ENCODE measurements at regions not wholly inside any gene's neighbourhood (a gene's known extent, or its start where the extent isn't known, plus 50 kb on each side); places are given as distances from the start of the nearest gene placed in this dataset.
A peak's percentile ranks its signal among the peaks of the same experiment; 100 is the strongest.
"Not testable (repeated sequence)": the region's sequence is repeated elsewhere in the genome, so short reads cannot be mapped to it uniquely, and the experiment has no call there.

- no peak for ATAC-seq
Observed at GRCh38 chr14:97155320-97155719, 358.1 kb downstream of the VRK1 start.

- no peak for ATAC-seq
Observed at GRCh38 chr14:97155814-97156213, 358.6 kb downstream of the VRK1 start.

GRCh38 chr14:97156705-97157104 lies 359.5 kb downstream of the VRK1 start:
- ATAC-seq = no peak

- ATAC-seq = no peak
Observed at GRCh38 chr14:97158102-97158501, 360.9 kb downstream of the VRK1 start.

- no peak for ATAC-seq
Observed at GRCh38 chr14:97159124-97159523, 361.9 kb downstream of the VRK1 start.

GRCh38 chr14:97162621-97163020 lies 365.4 kb downstream of the VRK1 start:
- ATAC-seq = no peak

- no peak for ATAC-seq
Observed at GRCh38 chr14:97164021-97164420, 366.8 kb downstream of the VRK1 start.

- ATAC-seq = peak; percentile 47
Observed at GRCh38 chr14:97166497-97166896, 369.3 kb downstream of the VRK1 start.

GRCh38 chr14:97167577-97167976 lies 370.4 kb downstream of the VRK1 start:
- ATAC-seq = not testable (repeated sequence)

- ATAC-seq = no peak
Observed at GRCh38 chr14:97172644-97173043, 375.5 kb downstream of the VRK1 start.

GRCh38 chr14:97177016-97177415 lies 379.8 kb downstream of the VRK1 start:
- ATAC-seq = peak; percentile 64

GRCh38 chr14:97177635-97178034 lies 380.5 kb downstream of the VRK1 start:
- ATAC-seq = no peak

GRCh38 chr14:97178781-97179180 lies 381.6 kb downstream of the VRK1 start:
- no peak for ATAC-seq

GRCh38 chr14:97179573-97179972 lies 382.4 kb downstream of the VRK1 start:
- no peak for ATAC-seq

GRCh38 chr14:97180304-97181200 lies 383.4 kb downstream of the VRK1 start:
- ATAC-seq = peak; percentile 78

- ATAC-seq = no peak
Observed at GRCh38 chr14:97185186-97185585, 388.0 kb downstream of the VRK1 start.

- no peak for ATAC-seq
Observed at GRCh38 chr14:97187916-97188315, 390.7 kb downstream of the VRK1 start.

GRCh38 chr14:97196336-97196735 lies 399.2 kb downstream of the VRK1 start:
- no peak for ATAC-seq

- ATAC-seq = no peak
Observed at GRCh38 chr14:97198813-97199212, 401.6 kb downstream of the VRK1 start.

GRCh38 chr14:97200245-97200644 lies 403.1 kb downstream of the VRK1 start:
- ATAC-seq = no peak

- no peak for ATAC-seq
Observed at GRCh38 chr14:97206916-97207315, 409.7 kb downstream of the VRK1 start.

GRCh38 chr14:97210202-97210601 lies 413.0 kb downstream of the VRK1 start:
- ATAC-seq = no peak

GRCh38 chr14:97212399-97212798 lies 415.2 kb downstream of the VRK1 start:
- ATAC-seq = no peak

GRCh38 chr14:97213720-97214119 lies 416.5 kb downstream of the VRK1 start:
- ATAC-seq = no peak
